ENCODE measurements at regions not wholly inside any gene's neighbourhood (a gene's known extent, or its start where the extent isn't known, plus 50 kb on each side); places are given as distances from the start of the nearest gene placed in this dataset.

DNA sequence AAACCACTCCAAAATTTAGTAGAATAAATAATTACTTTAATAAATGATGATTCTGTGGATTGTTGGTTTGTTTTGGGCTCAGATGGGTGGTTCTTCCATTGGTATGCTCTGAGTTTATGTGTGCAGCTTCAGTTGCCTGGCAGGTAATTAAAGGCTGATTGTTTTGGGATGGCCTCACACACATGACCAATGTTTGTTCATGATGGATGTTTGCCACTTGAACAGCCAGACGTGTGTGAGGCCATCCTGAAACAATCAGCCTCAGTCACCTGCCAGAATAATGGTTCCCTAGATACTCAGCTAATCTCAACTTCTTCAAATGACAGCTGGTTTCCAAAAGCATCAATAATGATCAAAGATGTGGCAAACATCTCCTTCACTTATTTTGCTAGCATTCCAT, 352.5 kb upstream of the GULP1 start:
- no peaks in the 10 kb centered on the region for H3K27me3 ChIP-seq (ENCODE audit: control insufficient read depth in 4 of 4, insufficient read depth in 4 of 4, low read length in 3 of 4)
- H3K9me3 ChIP-seq (ENCODE audit: control insufficient read depth in 4 of 4, low read length in 3 of 4), result no peaks in the 10 kb centered on the region
- 22% methylated on average over 1 of the region's 1 CpG for WGBS
- no peak overlapping the region for H3K9ac ChIP-seq (ENCODE audit: low read depth in 1 of 2, low read length in 2 of 2)
- H3K36me3 ChIP-seq (ENCODE audit: control insufficient read depth in 4 of 4, insufficient read depth in 3 of 4, low read depth in 1 of 4, low read length in 3 of 4), result no peaks in the 10 kb centered on the region
- TF ChIP-seq EGR1 (IDR thresholded peaks at IDR 0.05; ENCODE audit: low read depth in 2 of 2) (no peak), RXRA (IDR thresholded peaks at IDR 0.05) (no peak), RAD21 (IDR thresholded peaks at IDR 0.05) (no peak), JUND (IDR thresholded peaks at IDR 0.05) (no peak), HNF4G (IDR thresholded peaks at IDR 0.05) (no peak), YY1 (IDR thresholded peaks at IDR 0.05) (no peak), FOXA2 (IDR thresholded peaks at IDR 0.05) (no peak), GABPA (IDR thresholded peaks at IDR 0.05 in 1 of 2, conservative IDR thresholded peaks at IDR 0.05 in 1 of 2) (no peak), FOXA1 (IDR thresholded peaks at IDR 0.05) (no peak), HNF4A (conservative IDR thresholded peaks at IDR 0.05) (no peak)
- TF ChIP-seq, protein P1, sequence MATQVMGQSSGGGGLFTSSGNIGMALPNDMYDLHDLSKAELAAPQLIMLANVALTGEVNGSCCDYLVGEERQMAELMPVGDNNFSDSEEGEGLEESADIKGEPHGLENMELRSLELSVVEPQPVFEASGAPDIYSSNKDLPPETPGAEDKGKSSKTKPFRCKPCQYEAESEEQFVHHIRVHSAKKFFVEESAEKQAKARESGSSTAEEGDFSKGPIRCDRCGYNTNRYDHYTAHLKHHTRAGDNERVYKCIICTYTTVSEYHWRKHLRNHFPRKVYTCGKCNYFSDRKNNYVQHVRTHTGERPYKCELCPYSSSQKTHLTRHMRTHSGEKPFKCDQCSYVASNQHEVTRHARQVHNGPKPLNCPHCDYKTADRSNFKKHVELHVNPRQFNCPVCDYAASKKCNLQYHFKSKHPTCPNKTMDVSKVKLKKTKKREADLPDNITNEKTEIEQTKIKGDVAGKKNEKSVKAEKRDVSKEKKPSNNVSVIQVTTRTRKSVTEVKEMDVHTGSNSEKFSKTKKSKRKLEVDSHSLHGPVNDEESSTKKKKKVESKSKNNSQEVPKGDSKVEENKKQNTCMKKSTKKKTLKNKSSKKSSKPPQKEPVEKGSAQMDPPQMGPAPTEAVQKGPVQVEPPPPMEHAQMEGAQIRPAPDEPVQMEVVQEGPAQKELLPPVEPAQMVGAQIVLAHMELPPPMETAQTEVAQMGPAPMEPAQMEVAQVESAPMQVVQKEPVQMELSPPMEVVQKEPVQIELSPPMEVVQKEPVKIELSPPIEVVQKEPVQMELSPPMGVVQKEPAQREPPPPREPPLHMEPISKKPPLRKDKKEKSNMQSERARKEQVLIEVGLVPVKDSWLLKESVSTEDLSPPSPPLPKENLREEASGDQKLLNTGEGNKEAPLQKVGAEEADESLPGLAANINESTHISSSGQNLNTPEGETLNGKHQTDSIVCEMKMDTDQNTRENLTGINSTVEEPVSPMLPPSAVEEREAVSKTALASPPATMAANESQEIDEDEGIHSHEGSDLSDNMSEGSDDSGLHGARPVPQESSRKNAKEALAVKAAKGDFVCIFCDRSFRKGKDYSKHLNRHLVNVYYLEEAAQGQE (IDR thresholded peaks at IDR 0.05), result no peak
- no peak for DNase-seq (ENCODE audit: low spot score)
- no peak overlapping the region for H3K27ac ChIP-seq (ENCODE audit: low read depth in 1 of 2, low read length in 2 of 2)
- no peaks in the 10 kb centered on the region for H3K4me1 ChIP-seq (ENCODE audit: control insufficient read depth in 4 of 4, insufficient read depth in 4 of 4, low read length in 3 of 4)
- H3K4me3 ChIP-seq (ENCODE audit: low read depth in 1 of 3, low read length in 3 of 3), result no peak overlapping the region

- TF ChIP-seq RAD21 (IDR thresholded peaks at IDR 0.05), result no peak
- no peak for TF ChIP-seq HNF4A (conservative IDR thresholded peaks at IDR 0.05)
- TF ChIP-seq, protein P1 (IDR thresholded peaks at IDR 0.05), result no peak
- TF ChIP-seq TAF1 (conservative IDR thresholded peaks at IDR 0.05), result no peak
- TF ChIP-seq FOXA1 (IDR thresholded peaks at IDR 0.05), result no peak
- TF ChIP-seq, protein P2, sequence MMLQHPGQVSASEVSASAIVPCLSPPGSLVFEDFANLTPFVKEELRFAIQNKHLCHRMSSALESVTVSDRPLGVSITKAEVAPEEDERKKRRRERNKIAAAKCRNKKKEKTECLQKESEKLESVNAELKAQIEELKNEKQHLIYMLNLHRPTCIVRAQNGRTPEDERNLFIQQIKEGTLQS (IDR thresholded peaks at IDR 0.05), result no peak
- TF ChIP-seq SP1 (IDR thresholded peaks at IDR 0.05), result no peak
- no peak for TF ChIP-seq RXRA (IDR thresholded peaks at IDR 0.05)
- no peak for TF ChIP-seq NR2F2 (IDR thresholded peaks at IDR 0.05)
- no peak for TF ChIP-seq GABPA (IDR thresholded peaks at IDR 0.05 in 1 of 2, conservative IDR thresholded peaks at IDR 0.05 in 1 of 2)
- TF ChIP-seq YY1 (IDR thresholded peaks at IDR 0.05), result no peak
- no peak for TF ChIP-seq MAX (IDR thresholded peaks at IDR 0.05)
- TF ChIP-seq ZBTB33 (IDR thresholded peaks at IDR 0.05), result no peak
- TF ChIP-seq EGR1 (IDR thresholded peaks at IDR 0.05; ENCODE audit: low read depth in 2 of 2), result no peak
- TF ChIP-seq, protein P3, sequence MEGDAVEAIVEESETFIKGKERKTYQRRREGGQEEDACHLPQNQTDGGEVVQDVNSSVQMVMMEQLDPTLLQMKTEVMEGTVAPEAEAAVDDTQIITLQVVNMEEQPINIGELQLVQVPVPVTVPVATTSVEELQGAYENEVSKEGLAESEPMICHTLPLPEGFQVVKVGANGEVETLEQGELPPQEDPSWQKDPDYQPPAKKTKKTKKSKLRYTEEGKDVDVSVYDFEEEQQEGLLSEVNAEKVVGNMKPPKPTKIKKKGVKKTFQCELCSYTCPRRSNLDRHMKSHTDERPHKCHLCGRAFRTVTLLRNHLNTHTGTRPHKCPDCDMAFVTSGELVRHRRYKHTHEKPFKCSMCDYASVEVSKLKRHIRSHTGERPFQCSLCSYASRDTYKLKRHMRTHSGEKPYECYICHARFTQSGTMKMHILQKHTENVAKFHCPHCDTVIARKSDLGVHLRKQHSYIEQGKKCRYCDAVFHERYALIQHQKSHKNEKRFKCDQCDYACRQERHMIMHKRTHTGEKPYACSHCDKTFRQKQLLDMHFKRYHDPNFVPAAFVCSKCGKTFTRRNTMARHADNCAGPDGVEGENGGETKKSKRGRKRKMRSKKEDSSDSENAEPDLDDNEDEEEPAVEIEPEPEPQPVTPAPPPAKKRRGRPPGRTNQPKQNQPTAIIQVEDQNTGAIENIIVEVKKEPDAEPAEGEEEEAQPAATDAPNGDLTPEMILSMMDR (IDR thresholded peaks at IDR 0.05; ENCODE audit: low read depth, low read length, missing input control), result no peak
- TF ChIP-seq JUND (IDR thresholded peaks at IDR 0.05), result no peak
- TF ChIP-seq FOXA2 (IDR thresholded peaks at IDR 0.05), result no peak
- no peak for TF ChIP-seq HNF4G (IDR thresholded peaks at IDR 0.05)
These were observed 348.8 kb upstream of the GULP1 start for GRCh38 chr2:187942876-187943275.

More at GRCh38 chr2:187942876-187943275, 348.8 kb upstream of the GULP1 start:
- H3K36me3 ChIP-seq (ENCODE audit: control insufficient read depth in 4 of 4, insufficient read depth in 3 of 4, low read depth in 1 of 4, low read length in 3 of 4), result no peaks in the 10 kb centered on the region
- DNase-seq (ENCODE audit: low spot score), result no peak
- no peaks in the 10 kb centered on the region for H3K9me3 ChIP-seq (ENCODE audit: control insufficient read depth in 4 of 4, low read length in 3 of 4)
- no peaks in the 10 kb centered on the region for H3K27me3 ChIP-seq (ENCODE audit: control insufficient read depth in 4 of 4, insufficient read depth in 4 of 4, low read length in 3 of 4)
- no peak overlapping the region for H3K27ac ChIP-seq (ENCODE audit: low read depth in 1 of 2, low read length in 2 of 2)
- no peak overlapping the region for H3K9ac ChIP-seq (ENCODE audit: low read depth in 1 of 2, low read length in 2 of 2)
- H3K4me1 ChIP-seq (ENCODE audit: control insufficient read depth in 4 of 4, insufficient read depth in 4 of 4, low read length in 3 of 4), result no peaks in the 10 kb centered on the region
- no peak overlapping the region for H3K4me3 ChIP-seq (ENCODE audit: low read depth in 1 of 3, low read length in 3 of 3)

All from liver (tissue), 8 donors.